Tibial nerve (tissue), 4 donors: ENCODE measurements at regions not wholly inside any gene's neighbourhood (a gene's known extent, or its start where the extent isn't known, plus 50 kb on each side); places are given as distances from the start of the nearest gene placed in this dataset.

Experiments
- DNase-seq, 2 donors: peaks; one replicate each; pipeline ENCODE4 v3.0.0-alpha.2; 2019; ENCODE audit warnings: low spot score in 2 of 2
- H3K27ac ChIP-seq, 4 donors: fragments of 200-600 bp; sonication (generic) in 3 of 4; one replicate each; pipeline ENCODE4 v1.5.1; 2017 to 2019; ENCODE audit warnings: mild to moderate bottlenecking in 1 of 4
- H3K27me3 ChIP-seq, 2 donors: fragments of 200-600 bp; sonication (generic) in 1 of 2; one replicate each; pipeline versions ENCODE4 v1.5.1 to v1.6.0; 2017 to 2019
- H3K36me3 ChIP-seq, 3 donors: fragments of 200-600 bp; sonication (generic); one replicate each; pipeline ENCODE4 v1.5.1; 2018 to 2019
- H3K4me1 ChIP-seq, 4 donors: fragments of 200-600 bp; sonication (generic) in 3 of 4; one replicate each; pipeline ENCODE4 v1.5.1; 2017 to 2019
- H3K4me3 ChIP-seq, 4 donors: fragments of 200-600 bp; sonication (generic) in 3 of 4; one replicate each; pipeline ENCODE4 v1.5.1; 2017 to 2019; ENCODE audit warnings: mild to moderate bottlenecking in 1 of 4, moderate library complexity in 1 of 4
- H3K9me3 ChIP-seq, 4 donors: fragments of 200-600 bp; sonication (generic) in 3 of 4; one replicate each; pipeline ENCODE4 v1.5.1; 2017 to 2019
- EP300 ChIP-seq, 2 donors: sonication (generic); formaldehyde crosslinking; IDR thresholded peaks; one replicate each; pipeline ENCODE4 v1.6.1; 2017; ENCODE audit warnings: antibody characterized with exemption in 2 of 2, mild to moderate bottlenecking in 1 of 2
- POLR2A ChIP-seq, 2 donors: fragments of 450-650 bp; IDR thresholded peaks; one replicate each; pipeline ENCODE4 v1.6.1; 2017; ENCODE audit warnings: antibody characterized with exemption in 2 of 2, mild to moderate bottlenecking in 2 of 2, moderate library complexity in 2 of 2
- WGBS, 2 donors: methylation state at CpG; one replicate each; pipeline ENCODE4 v1.1.5; 2018; 5-methylcytosine and 5-hydroxymethylcytosine counted together
- TF ChIP-seq, protein P1 (sequence below), 5 experiments: fragments of 200-600 bp in 3 of 5; fragments of 450-650 bp in 2 of 5; sonication (generic) in 3 of 5; IDR thresholded peaks; one replicate each; pipeline ENCODE4 v1.5.1; 2016 to 2019; ENCODE audit warnings: antibody characterized with exemption in 5 of 5, mild to moderate bottlenecking in 3 of 5, moderate library complexity in 2 of 5

DNA sequence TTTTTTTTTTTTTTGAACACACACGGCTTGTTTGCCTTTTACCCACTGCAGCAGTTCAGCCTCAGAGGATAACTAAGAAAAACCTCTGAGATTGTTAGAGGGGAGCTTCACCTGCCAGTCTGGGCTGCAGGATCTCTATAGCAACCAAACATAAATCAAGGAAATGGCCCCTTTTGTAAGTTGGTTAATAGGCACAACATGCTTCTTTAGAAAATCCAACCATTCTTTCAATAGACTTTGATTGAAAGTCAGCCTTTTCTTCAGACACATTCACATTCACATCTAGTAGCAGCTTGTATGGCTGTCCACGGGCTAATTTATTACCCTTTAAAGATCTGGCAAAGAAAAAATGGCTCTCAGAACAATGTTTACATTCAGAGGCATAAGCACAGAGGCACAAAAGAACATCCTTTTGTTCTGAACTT is 136.6 kb upstream of the RARB start:
- 26 to 35% methylated on average over 2 of the region's 2 CpGs for WGBS, 2 donors
- Histone ChIP-seq H3K27ac (no peak overlapping the region), H3K4me3 (no peak overlapping the region), H3K9me3 (no peaks in the 10 kb centered on the region), H3K36me3 (no peaks in the 10 kb centered on the region), H3K4me1 (no peaks in the 10 kb centered on the region), H3K27me3 (no peaks in the 10 kb centered on the region)
- TF ChIP-seq, protein P1, sequence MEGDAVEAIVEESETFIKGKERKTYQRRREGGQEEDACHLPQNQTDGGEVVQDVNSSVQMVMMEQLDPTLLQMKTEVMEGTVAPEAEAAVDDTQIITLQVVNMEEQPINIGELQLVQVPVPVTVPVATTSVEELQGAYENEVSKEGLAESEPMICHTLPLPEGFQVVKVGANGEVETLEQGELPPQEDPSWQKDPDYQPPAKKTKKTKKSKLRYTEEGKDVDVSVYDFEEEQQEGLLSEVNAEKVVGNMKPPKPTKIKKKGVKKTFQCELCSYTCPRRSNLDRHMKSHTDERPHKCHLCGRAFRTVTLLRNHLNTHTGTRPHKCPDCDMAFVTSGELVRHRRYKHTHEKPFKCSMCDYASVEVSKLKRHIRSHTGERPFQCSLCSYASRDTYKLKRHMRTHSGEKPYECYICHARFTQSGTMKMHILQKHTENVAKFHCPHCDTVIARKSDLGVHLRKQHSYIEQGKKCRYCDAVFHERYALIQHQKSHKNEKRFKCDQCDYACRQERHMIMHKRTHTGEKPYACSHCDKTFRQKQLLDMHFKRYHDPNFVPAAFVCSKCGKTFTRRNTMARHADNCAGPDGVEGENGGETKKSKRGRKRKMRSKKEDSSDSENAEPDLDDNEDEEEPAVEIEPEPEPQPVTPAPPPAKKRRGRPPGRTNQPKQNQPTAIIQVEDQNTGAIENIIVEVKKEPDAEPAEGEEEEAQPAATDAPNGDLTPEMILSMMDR (IDR thresholded peaks at IDR 0.05): no peak
- no peak for TF ChIP-seq EP300 (IDR thresholded peaks at IDR 0.05)
- no peak for TF ChIP-seq POLR2A (IDR thresholded peaks at IDR 0.05)
- no peak for DNase-seq

DNA sequence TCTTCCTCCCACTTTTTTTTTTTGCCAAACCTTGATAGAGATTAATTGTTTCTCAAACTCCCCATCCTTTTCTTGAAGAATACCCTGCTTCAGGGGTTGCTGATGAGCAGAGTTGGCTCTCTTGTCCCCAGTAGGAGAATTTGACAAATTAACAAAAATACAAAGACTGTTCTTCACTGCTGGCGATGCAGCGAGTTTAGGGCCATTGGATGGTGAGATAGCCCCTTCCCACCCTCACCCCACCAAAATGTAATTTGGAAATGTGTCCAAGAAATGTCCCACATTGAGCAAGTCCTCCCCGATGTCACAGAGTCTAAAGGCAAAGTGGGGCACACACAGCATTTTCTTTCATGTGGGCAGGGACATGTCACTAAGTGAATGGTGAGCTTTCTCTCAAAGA is 136.0 kb upstream of the RARB start:
- TF ChIP-seq POLR2A (IDR thresholded peaks at IDR 0.05): no peak
- no peak for TF ChIP-seq EP300 (IDR thresholded peaks at IDR 0.05)
- TF ChIP-seq, protein P1 (IDR thresholded peaks at IDR 0.05): no peak
- Histone ChIP-seq H3K36me3 (no peaks in the 10 kb centered on the region), H3K4me1 (no peaks in the 10 kb centered on the region), H3K27me3 (no peaks in the 10 kb centered on the region), H3K9me3 (no peaks in the 10 kb centered on the region), H3K4me3 (no peak overlapping the region), H3K27ac (no peak overlapping the region)
- DNase-seq: no peak
- 68 to 69% methylated on average over 3 of the region's 3 CpGs for WGBS, 2 donors

DNA sequence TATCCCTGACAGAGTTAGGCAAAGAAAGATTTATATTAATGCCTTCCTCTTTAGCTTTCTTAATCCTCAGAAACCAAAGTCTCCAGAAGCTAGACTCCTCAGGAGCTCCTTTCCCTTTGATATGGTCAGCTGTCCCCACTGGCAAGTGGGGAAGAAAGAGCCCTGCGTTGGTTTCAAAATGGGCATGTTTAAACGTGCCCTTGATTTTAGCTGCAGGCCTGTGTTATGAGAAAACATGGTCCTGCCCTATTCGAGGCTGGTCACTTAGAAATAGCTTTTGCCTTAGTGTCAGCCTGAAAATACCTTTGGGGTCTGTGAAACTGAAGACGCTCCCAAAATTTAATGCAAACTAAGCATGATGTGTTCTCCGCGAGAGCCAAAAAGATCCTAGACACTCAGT is 135.5 kb upstream of the RARB start:
- 79 to 89% methylated on average over 6 of the region's 6 CpGs for WGBS, 2 donors
- TF ChIP-seq EP300 (IDR thresholded peaks at IDR 0.05): no peak
- TF ChIP-seq, protein P1 (IDR thresholded peaks at IDR 0.05): no peak
- no peak for TF ChIP-seq POLR2A (IDR thresholded peaks at IDR 0.05)
- no peak overlapping the region for H3K4me3 ChIP-seq
- no peaks in the 10 kb centered on the region for H3K4me1 ChIP-seq
- H3K9me3 ChIP-seq: no peaks in the 10 kb centered on the region
- H3K27ac ChIP-seq: no peak overlapping the region
- no peaks in the 10 kb centered on the region for H3K27me3 ChIP-seq
- H3K36me3 ChIP-seq: no peaks in the 10 kb centered on the region
- no peak for DNase-seq

DNA sequence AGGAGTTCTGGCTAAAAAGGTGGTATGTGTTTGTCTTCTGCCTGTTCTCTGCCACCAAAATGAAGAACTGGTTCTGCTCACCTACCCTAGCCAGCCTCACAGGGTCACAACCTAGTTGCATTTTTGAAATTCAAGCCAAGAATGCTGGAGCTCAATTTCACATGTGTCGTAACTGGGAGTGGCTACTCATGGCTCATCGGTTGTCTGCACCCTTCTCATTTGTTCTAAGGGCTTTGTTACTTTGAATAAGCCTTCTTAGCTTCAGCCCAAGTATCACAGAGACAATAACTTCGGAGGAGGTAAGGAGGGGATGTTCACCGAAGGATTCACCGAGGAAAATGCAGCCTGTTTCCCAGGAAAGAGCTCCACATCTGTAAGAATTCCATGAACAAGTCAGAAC is 134.3 kb upstream of the RARB start:
- Histone ChIP-seq H3K4me1 (no peaks in the 10 kb centered on the region), H3K27me3 (no peaks in the 10 kb centered on the region), H3K27ac (no peak overlapping the region), H3K4me3 (no peak overlapping the region), H3K36me3 (no peaks in the 10 kb centered on the region), H3K9me3 (no peaks in the 10 kb centered on the region)
- DNase-seq: no peak
- WGBS, 2 donors: 77 to 84% methylated on average over 5 of the region's 5 CpGs
- TF ChIP-seq, protein P1 (IDR thresholded peaks at IDR 0.05): no peak
- no peak for TF ChIP-seq EP300 (IDR thresholded peaks at IDR 0.05)
- no peak for TF ChIP-seq POLR2A (IDR thresholded peaks at IDR 0.05)

DNA sequence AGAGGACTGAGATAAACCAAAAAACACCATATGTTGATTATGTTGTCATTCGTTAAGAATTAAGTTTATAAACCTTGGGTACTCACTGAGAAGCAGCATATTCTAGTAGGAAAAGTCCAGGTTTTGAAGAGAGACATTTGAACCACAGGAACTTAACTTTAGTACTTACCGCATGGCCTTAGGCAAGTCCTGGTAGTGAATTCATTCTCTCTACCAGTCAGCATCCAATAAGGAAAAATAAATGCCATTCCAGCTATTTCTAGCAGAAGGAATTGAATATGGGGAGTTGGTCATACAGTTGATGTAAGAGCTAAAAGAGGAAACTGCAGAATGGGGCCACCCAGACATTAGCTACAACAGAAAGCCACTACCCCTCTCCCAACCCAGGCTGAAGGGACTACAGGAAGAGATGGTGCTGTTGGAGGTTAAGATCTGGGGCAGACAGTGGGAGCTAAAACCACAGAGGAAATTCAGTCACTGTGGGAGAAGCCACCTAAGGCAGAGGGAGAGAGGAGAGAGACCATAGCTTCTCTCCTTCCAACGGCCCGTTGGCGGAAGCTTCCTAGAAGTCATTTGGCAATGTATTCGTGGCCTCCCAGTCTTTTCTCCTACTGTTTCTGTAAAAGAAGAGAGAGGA is 133.8 kb upstream of the RARB start:
- Histone ChIP-seq H3K4me1 (no peaks in the 10 kb centered on the region), H3K4me3 (no peak overlapping the region), H3K36me3 (no peaks in the 10 kb centered on the region), H3K27me3 (no peaks in the 10 kb centered on the region), H3K27ac (no peak overlapping the region), H3K9me3 (no peaks in the 10 kb centered on the region)
- TF ChIP-seq EP300 (IDR thresholded peaks at IDR 0.05): no peak
- TF ChIP-seq, protein P1 (IDR thresholded peaks at IDR 0.05): no peak
- no peak for TF ChIP-seq POLR2A (IDR thresholded peaks at IDR 0.05)
- DNase-seq: no peak
- WGBS, 2 donors: 71 to 90% methylated on average over 6 of the region's 6 CpGs
